ENCODE measurements at regions not wholly inside any gene's neighbourhood (a gene's known extent, or its start where the extent isn't known, plus 50 kb on each side); places are given as distances from the start of the nearest gene placed in this dataset.

DNA sequence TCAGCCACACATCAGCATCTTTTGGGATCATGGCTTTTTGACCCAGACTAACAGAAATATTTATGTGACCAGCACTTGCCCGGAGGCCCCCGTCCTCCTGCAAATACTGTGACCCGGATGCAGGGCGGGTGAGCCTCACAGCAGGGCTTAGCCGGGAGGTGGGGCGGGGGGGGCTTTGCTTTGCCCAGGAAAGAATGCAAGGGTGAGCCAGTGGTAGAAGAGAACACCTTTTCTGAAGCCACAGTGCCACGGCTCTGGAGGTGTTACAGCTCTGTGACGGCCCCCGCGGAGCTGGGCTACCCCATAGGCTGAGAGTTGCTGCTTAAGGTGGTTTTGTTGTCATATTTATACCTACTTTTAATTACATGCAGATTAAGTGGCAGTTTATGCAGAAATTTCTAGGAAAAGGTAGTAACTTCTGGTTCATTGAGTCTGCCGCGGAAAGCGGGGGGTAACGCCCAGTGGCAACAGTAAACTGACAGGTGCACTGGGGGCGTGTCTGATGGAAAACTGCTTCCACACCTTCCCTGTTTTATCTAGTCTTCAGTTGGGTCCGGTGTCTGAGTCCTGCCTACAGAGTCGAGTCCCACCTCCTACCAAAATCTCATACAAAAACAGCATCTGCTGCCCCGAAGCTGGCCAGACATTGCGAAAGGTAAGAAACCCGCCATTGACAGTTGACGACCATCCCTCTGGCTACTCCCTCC is 187.9 kb downstream of the TEX29 start:
- H3K27ac ChIP-seq = no peak overlapping the region
- no peaks in the 10 kb centered on the region for H3K79me2 ChIP-seq
- H3K4me1 ChIP-seq = no peaks in the 10 kb centered on the region
- H3K36me3 ChIP-seq (ENCODE audit: control insufficient read depth, insufficient read depth, low read length) = no peaks in the 10 kb centered on the region
- H3K9ac ChIP-seq = no peak overlapping the region
- no peak overlapping the region for H3K4me2 ChIP-seq (ENCODE audit: low read length)
- H2AFZ ChIP-seq = no peak overlapping the region
- TF ChIP-seq, protein P1, sequence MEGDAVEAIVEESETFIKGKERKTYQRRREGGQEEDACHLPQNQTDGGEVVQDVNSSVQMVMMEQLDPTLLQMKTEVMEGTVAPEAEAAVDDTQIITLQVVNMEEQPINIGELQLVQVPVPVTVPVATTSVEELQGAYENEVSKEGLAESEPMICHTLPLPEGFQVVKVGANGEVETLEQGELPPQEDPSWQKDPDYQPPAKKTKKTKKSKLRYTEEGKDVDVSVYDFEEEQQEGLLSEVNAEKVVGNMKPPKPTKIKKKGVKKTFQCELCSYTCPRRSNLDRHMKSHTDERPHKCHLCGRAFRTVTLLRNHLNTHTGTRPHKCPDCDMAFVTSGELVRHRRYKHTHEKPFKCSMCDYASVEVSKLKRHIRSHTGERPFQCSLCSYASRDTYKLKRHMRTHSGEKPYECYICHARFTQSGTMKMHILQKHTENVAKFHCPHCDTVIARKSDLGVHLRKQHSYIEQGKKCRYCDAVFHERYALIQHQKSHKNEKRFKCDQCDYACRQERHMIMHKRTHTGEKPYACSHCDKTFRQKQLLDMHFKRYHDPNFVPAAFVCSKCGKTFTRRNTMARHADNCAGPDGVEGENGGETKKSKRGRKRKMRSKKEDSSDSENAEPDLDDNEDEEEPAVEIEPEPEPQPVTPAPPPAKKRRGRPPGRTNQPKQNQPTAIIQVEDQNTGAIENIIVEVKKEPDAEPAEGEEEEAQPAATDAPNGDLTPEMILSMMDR (IDR thresholded peaks at IDR 0.05) = no peak
- H3K9me3 ChIP-seq (ENCODE audit: control insufficient read depth, low read length) = no peaks in the 10 kb centered on the region
- peaks cover 9% of the 10 kb centered on the region for H3K27me3 ChIP-seq (ENCODE audit: control insufficient read depth, insufficient read depth, low read length)
- H3K4me3 ChIP-seq (ENCODE audit: low read depth, low read length) = no peak overlapping the region

DNA sequence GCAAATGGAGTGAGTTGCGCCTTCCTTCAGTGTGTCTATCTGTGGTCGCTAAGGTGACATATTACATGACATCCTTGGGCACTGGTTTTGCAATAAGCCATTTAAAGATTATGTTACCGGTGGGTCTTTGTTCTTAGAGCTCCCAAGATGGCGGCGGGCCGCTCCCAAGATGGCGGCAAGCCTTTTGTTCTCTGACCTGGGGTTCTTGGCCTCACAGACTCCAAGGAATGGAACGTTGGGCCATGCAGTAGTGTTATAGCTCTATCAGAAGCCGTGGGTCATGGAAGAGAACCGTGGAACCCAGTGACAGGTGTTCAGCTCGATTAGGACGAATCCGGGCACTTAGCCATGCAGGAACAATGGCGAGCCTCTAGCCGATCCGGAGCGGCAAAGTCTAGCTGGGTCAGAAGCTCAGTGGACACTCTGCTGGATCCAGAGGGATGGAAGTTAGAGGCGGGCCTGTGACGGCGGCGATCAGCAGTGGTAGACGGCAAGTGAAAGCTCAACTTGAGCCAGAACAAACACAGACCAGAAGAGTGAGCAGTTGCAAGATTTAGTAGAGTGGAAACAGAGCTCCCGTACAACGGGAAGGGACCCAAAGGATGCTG is 188.6 kb downstream of the TEX29 start:
- Histone ChIP-seq H3K27ac (no peak overlapping the region), H3K27me3 (ENCODE audit: control insufficient read depth, insufficient read depth, low read length) (peaks cover 9% of the 10 kb centered on the region), H3K9ac (no peak overlapping the region), H3K4me3 (ENCODE audit: low read depth, low read length) (no peak overlapping the region), H3K9me3 (ENCODE audit: control insufficient read depth, low read length) (no peaks in the 10 kb centered on the region), H2AFZ (no peak overlapping the region), H3K4me1 (no peaks in the 10 kb centered on the region), H3K79me2 (no peaks in the 10 kb centered on the region), H3K4me2 (ENCODE audit: low read length) (no peak overlapping the region), H3K36me3 (ENCODE audit: control insufficient read depth, insufficient read depth, low read length) (no peaks in the 10 kb centered on the region)
- TF ChIP-seq, protein P1 (IDR thresholded peaks at IDR 0.05) = no peak

DNA sequence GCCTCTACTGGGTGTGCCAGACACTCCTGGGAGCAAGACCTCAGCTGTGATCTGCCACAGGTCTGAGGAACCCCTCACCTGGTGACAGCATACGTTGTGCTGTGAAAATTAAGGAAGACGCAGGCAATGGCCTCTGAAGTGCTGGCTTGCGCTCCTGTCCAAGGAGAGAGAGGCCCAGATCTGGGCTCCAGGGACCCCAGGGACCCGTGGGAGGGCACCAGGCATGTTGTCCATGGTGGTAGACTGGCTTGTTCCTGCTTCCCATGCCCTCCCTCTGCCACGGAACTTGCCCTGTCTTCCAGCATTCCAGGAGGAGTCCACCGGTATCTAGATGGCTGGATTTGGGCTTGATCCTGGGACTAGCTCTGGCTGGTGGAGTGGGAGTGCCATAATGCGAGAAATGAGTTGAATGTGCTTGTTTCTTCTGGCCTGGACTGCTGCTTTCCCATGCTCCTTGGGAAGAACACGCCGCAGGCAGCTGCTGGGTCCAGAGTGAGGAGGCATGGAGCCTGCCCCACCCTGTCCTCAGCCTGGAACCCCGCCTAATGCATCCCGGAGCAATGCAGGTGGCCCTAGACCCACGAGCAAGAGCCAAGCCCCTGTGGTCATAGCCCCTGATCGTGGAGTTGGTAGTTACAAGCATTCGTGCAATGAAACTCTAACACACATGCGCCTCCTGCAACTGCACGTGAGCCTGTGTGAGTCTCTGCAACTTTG is 190.2 kb downstream of the TEX29 start:
- Histone ChIP-seq H3K4me2 (ENCODE audit: low read length) (no peak overlapping the region), H3K4me3 (ENCODE audit: low read depth, low read length) (no peak overlapping the region), H2AFZ (no peak overlapping the region), H3K9ac (no peak overlapping the region), H3K27ac (no peak overlapping the region), H3K4me1 (no peaks in the 10 kb centered on the region), H3K9me3 (ENCODE audit: control insufficient read depth, low read length) (no peaks in the 10 kb centered on the region), H3K27me3 (ENCODE audit: control insufficient read depth, insufficient read depth, low read length) (peaks cover 9% of the 10 kb centered on the region), H3K79me2 (no peaks in the 10 kb centered on the region), H3K36me3 (ENCODE audit: control insufficient read depth, insufficient read depth, low read length) (no peaks in the 10 kb centered on the region)
- TF ChIP-seq, protein P1 (IDR thresholded peaks at IDR 0.05) = no peak

DNA sequence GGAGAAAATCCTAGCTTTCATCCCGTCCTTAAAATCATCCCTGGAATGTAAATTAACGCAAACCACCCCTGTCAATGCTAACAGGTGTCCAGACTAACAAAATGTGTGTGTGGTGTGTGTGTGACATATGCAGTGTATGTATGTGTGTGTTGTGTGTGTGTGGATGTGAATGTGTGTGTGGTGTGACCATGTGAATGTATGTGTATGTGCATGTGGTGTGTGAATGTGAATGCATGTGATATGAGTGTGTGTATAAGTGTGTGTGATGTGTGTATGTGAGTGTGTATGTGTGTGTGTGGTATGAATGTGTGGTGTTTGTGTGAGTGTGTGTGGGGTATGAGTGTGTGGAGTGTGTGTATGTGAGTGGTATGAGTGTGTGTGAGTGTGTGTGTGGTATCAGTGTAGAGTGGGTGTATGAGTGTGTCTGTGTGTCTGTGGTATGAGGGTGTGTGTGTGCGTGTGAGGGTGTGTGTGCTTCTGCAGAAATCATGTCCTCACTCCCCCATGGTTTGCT is 190.8 kb downstream of the TEX29 start:
- TF ChIP-seq, protein P1 (IDR thresholded peaks at IDR 0.05) = no peak
- H3K9me3 ChIP-seq (ENCODE audit: control insufficient read depth, low read length) = no peaks in the 10 kb centered on the region
- H3K4me3 ChIP-seq (ENCODE audit: low read depth, low read length) = no peak overlapping the region
- H2AFZ ChIP-seq = no peak overlapping the region
- H3K27ac ChIP-seq = no peak overlapping the region
- H3K36me3 ChIP-seq (ENCODE audit: control insufficient read depth, insufficient read depth, low read length) = no peaks in the 10 kb centered on the region
- H3K27me3 ChIP-seq (ENCODE audit: control insufficient read depth, insufficient read depth, low read length) = peaks cover 9% of the 10 kb centered on the region
- no peaks in the 10 kb centered on the region for H3K79me2 ChIP-seq
- H3K9ac ChIP-seq = no peak overlapping the region
- H3K4me2 ChIP-seq (ENCODE audit: low read length) = no peak overlapping the region
- no peaks in the 10 kb centered on the region for H3K4me1 ChIP-seq
